Liver (tissue), 8 donors: ENCODE measurements at regions not wholly inside any gene's neighbourhood (a gene's known extent, or its start where the extent isn't known, plus 50 kb on each side); places are given as distances from the start of the nearest gene placed in this dataset.
A peak's percentile ranks its signal among the peaks of the same experiment; 100 is the strongest.

Experiments
- DNase-seq: peaks from one replicate; pipeline ENCODE4 v3.0.0-alpha.2; 2017; ENCODE audit warnings: low spot score
- H3K27ac ChIP-seq, 2 donors: one replicate each; pipeline ENCODE4 v1.7.0; 2013; ENCODE audit warnings: inconsistent platforms in 2 of 2, low read length in 2 of 2, control low read depth in 1 of 2, low read depth in 1 of 2, mild to moderate bottlenecking in 1 of 2
- H3K27me3 ChIP-seq, 4 donors: one replicate each; pipeline versions ENCODE4 v1.6.1 to v1.7.0; 2013; ENCODE audit warnings: low read length in 3 of 4, inconsistent platforms in 1 of 4, mild to moderate bottlenecking in 1 of 4, moderate library complexity in 1 of 4; ENCODE audit not compliant: control insufficient read depth in 4 of 4, insufficient read depth in 4 of 4
- H3K36me3 ChIP-seq, 4 donors: one replicate each; pipeline versions ENCODE4 v1.6.1 to v1.7.0; 2013; ENCODE audit warnings: low read length in 3 of 4, mild to moderate bottlenecking in 3 of 4, low read depth in 1 of 4, moderate library complexity in 1 of 4; ENCODE audit not compliant: control insufficient read depth in 4 of 4, insufficient read depth in 3 of 4
- H3K4me1 ChIP-seq, 4 donors: one replicate each; pipeline versions ENCODE4 v1.6.1 to v1.7.0; 2013; ENCODE audit warnings: low read length in 3 of 4, mild to moderate bottlenecking in 3 of 4, moderate library complexity in 1 of 4; ENCODE audit not compliant: control insufficient read depth in 4 of 4, insufficient read depth in 4 of 4
- H3K4me3 ChIP-seq, 3 donors: one replicate each; pipeline versions ENCODE4 v1.6.1 to v1.7.0; 2013; ENCODE audit warnings: low read length in 3 of 3, control low read depth in 1 of 3, low read depth in 1 of 3, mild to moderate bottlenecking in 1 of 3
- H3K9ac ChIP-seq, 2 donors: one replicate each; pipeline ENCODE4 v1.7.0; 2013; ENCODE audit warnings: low read length in 2 of 2, mild to moderate bottlenecking in 2 of 2, moderate library complexity in 2 of 2, control low read depth in 1 of 2, low read depth in 1 of 2
- H3K9me3 ChIP-seq, 4 donors: one replicate each; pipeline versions ENCODE4 v1.6.1 to v1.7.0; 2013; ENCODE audit warnings: low read length in 3 of 4; ENCODE audit not compliant: control insufficient read depth in 4 of 4
- ATF3 ChIP-seq: IDR thresholded peaks from 2 replicates; pipeline ENCODE4 v1.6.1; 2016; ENCODE audit warnings: antibody characterized with exemption
- CTCF ChIP-seq: fragments of 150-350 bp; IDR thresholded peaks from 2 replicates; pipeline ENCODE4 v1.5.1; 2017; ENCODE audit warnings: improper control_type of control experiment, low read depth, low read length; ENCODE audit not compliant: missing input control
- EGR1 ChIP-seq, 2 donors: IDR thresholded peaks; 2 replicates each; pipeline ENCODE4 v1.6.1; 2016 to 2018; ENCODE audit warnings: antibody characterized with exemption in 2 of 2, low read depth in 2 of 2
- FOXA1 ChIP-seq: IDR thresholded peaks from 2 replicates; pipeline ENCODE4 v1.6.1; 2016; ENCODE audit warnings: antibody characterized with exemption
- FOXA2 ChIP-seq: IDR thresholded peaks from 2 replicates; pipeline ENCODE4 v1.6.1; 2016; ENCODE audit warnings: antibody characterized with exemption
- GABPA ChIP-seq, 2 donors: IDR thresholded peaks in 1 of 2; conservative IDR thresholded peaks in 1 of 2; 2 replicates each; pipeline ENCODE4 v1.6.1; 2016; ENCODE audit warnings: antibody characterized with exemption in 2 of 2, mild to moderate bottlenecking in 1 of 2, moderate library complexity in 1 of 2
- HNF4A ChIP-seq, 2 donors: conservative IDR thresholded peaks; 2 replicates each; pipeline ENCODE4 v1.6.1; 2016; ENCODE audit warnings: antibody characterized with exemption in 2 of 2, mild to moderate bottlenecking in 2 of 2
- HNF4G ChIP-seq: IDR thresholded peaks from 2 replicates; pipeline ENCODE4 v1.6.1; 2016; ENCODE audit warnings: antibody characterized with exemption
- JUND ChIP-seq, 2 donors: IDR thresholded peaks; 2 replicates each; pipeline ENCODE4 v1.6.1; 2016; ENCODE audit warnings: antibody characterized with exemption in 2 of 2
- MAX ChIP-seq: IDR thresholded peaks from 2 replicates; pipeline ENCODE4 v1.6.1; 2016; ENCODE audit warnings: antibody characterized with exemption
- NR2F2 ChIP-seq: IDR thresholded peaks from 2 replicates; pipeline ENCODE4 v1.6.1; 2016; ENCODE audit warnings: antibody characterized with exemption
- RAD21 ChIP-seq, 2 donors: IDR thresholded peaks; 2 replicates each; pipeline ENCODE4 v1.6.1; 2016; ENCODE audit warnings: antibody characterized with exemption in 2 of 2, mild to moderate bottlenecking in 2 of 2
- REST ChIP-seq: IDR thresholded peaks from 2 replicates; pipeline ENCODE4 v1.6.1; 2016; ENCODE audit warnings: antibody characterized with exemption, mild to moderate bottlenecking
- RXRA ChIP-seq, 2 donors: IDR thresholded peaks; 2 replicates each; pipeline ENCODE4 v1.6.1; 2017 to 2018; ENCODE audit warnings: antibody characterized with exemption in 2 of 2, mild to moderate bottlenecking in 1 of 2
- SP1 ChIP-seq: IDR thresholded peaks from 2 replicates; pipeline ENCODE4 v1.6.1; 2018; ENCODE audit warnings: antibody characterized with exemption, mild to moderate bottlenecking
- TAF1 ChIP-seq: conservative IDR thresholded peaks from 2 replicates; pipeline ENCODE4 v1.6.1; 2016; ENCODE audit warnings: antibody characterized with exemption, mild to moderate bottlenecking
- YY1 ChIP-seq: IDR thresholded peaks from 2 replicates; pipeline ENCODE4 v1.6.1; 2016; ENCODE audit warnings: antibody characterized with exemption, mild to moderate bottlenecking
- ZBTB33 ChIP-seq: IDR thresholded peaks from 2 replicates; pipeline ENCODE4 v1.6.1; 2016; ENCODE audit warnings: antibody characterized with exemption
- WGBS: extraction: QIAGEN DNeasy Blood & Tissue Kit; methylation state at CpG from one replicate; pipeline ENCODE4 v1.1.7; 2013; 5-methylcytosine and 5-hydroxymethylcytosine counted together
- donor health status: healthy.
- donor health status: healthy.
- donor health status: healthy.
- donor health status: healthy.
- donor health status: healthy.

GRCh38 chr10:58115218-58116050, 152.3 kb downstream of the IPMK start (continued):
- no peak for TF ChIP-seq EGR1 (IDR thresholded peaks at IDR 0.05; ENCODE audit: low read depth in 2 of 2)
- no peak for TF ChIP-seq RAD21 (IDR thresholded peaks at IDR 0.05)
- TF ChIP-seq FOXA2: peak; percentile 37

GRCh38 chr10:58109731-58110130, 158.0 kb downstream of the IPMK start:
- TF ChIP-seq YY1: no peak
- TF ChIP-seq REST: no peak
- no peak for TF ChIP-seq GABPA (IDR thresholded peaks at IDR 0.05 in 1 of 2, conservative IDR thresholded peaks at IDR 0.05 in 1 of 2)
- no peak for TF ChIP-seq TAF1
- no peak for TF ChIP-seq FOXA1
- no peak for TF ChIP-seq CTCF
- no peak for TF ChIP-seq ZBTB33
- no peak for TF ChIP-seq HNF4G
- no peak for TF ChIP-seq ATF3
- no peak for TF ChIP-seq RXRA (IDR thresholded peaks at IDR 0.05)
- TF ChIP-seq RAD21 (IDR thresholded peaks at IDR 0.05): no peak
- no peak for TF ChIP-seq HNF4A (conservative IDR thresholded peaks at IDR 0.05)
- TF ChIP-seq JUND (IDR thresholded peaks at IDR 0.05): no peak
- TF ChIP-seq NR2F2: no peak
- no peak for TF ChIP-seq SP1
- no peak for TF ChIP-seq MAX
- no peak for TF ChIP-seq FOXA2
- no peak for TF ChIP-seq EGR1 (IDR thresholded peaks at IDR 0.05; ENCODE audit: low read depth in 2 of 2)
- Histone ChIP-seq H3K4me3 (no peak overlapping the region), H3K9ac (no peak overlapping the region), H3K4me1 (no peaks in the 10 kb centered on the region), H3K9me3 (no peaks in the 10 kb centered on the region), H3K27me3 (no peaks in the 10 kb centered on the region), H3K36me3 (no peaks in the 10 kb centered on the region), H3K27ac (no peak overlapping the region)
- WGBS: 70% methylated on average over 3 of the region's 3 CpGs
- DNase-seq: no peak
